Hepatocyte (in vitro differentiated cells): ENCODE measurements at regions not wholly inside any gene's neighbourhood (a gene's known extent, or its start where the extent isn't known, plus 50 kb on each side); places are given as distances from the start of the nearest gene placed in this dataset.

Experiments
- CTCF ChIP-seq: fragments of 200-600 bp; sonication (generic); IDR thresholded peaks from 2 replicates; pipeline ENCODE4 v1.5.1; 2016; ENCODE audit warnings: antibody characterized with exemption, mild to moderate bottlenecking; ENCODE audit not compliant: poor library complexity
- EZH2 ChIP-seq: fragments of 200-600 bp; sonication (generic); IDR thresholded peaks from 2 replicates; pipeline ENCODE4 v1.6.1; 2016; ENCODE audit warnings: antibody characterized with exemption, mild to moderate bottlenecking, borderline replicate concordance
- EZH2phosphoT487 ChIP-seq: fragments of 200-600 bp; sonication (generic); IDR thresholded peaks from one replicate; pipeline ENCODE4 v1.6.1; 2018; ENCODE audit warnings: antibody characterized with exemption, mild to moderate bottlenecking, low read depth, moderate library complexity; ENCODE audit not compliant: unreplicated experiment, severe bottlenecking

GRCh38 chr10:112027731-112028280 lies 155.8 kb downstream of the GPAM start:
- TF ChIP-seq EZH2phosphoT487 (no peak), CTCF (no peak), EZH2 (no peak)
